Upper lobe of left lung (tissue), 4 donors: ENCODE measurements at regions not wholly inside any gene's neighbourhood (a gene's known extent, or its start where the extent isn't known, plus 50 kb on each side); places are given as distances from the start of the nearest gene placed in this dataset.

Experiments
- POLR2AphosphoS5 ChIP-seq, 2 donors: sonication (generic); formaldehyde crosslinking; IDR thresholded peaks; one replicate each; pipeline ENCODE4 v1.5.1; 2017; ENCODE audit warnings: antibody characterized with exemption in 2 of 2
- TF ChIP-seq, protein P1 (sequence below), 6 experiments: fragments of 450-650 bp in 4 of 6; fragments of 200-600 bp in 2 of 6; sonication (generic) in 2 of 6; IDR thresholded peaks; one replicate each; pipeline ENCODE4 v1.5.1; 2016 to 2019; ENCODE audit warnings: antibody characterized with exemption in 6 of 6

DNA sequence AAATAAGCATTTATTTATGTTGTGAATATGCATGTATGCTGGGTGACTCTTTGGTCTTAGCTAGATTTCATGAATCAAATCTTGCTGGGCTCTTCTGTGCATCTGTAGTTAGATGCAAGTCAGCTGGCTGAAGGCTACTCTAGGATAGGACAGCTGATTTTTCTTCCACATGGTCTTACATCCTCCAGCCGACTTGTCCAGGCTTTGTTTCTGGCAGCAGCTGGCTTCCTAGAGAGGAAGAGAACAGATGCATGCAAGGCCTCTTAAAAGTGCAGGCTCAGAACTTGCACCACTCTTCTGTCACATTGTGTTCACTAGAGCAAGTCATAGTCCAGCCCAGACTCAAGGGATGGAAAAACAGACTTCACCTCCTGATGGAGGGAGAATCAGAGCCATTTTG lies 435.4 kb upstream of the STXBP6 start:
- no peak for TF ChIP-seq POLR2AphosphoS5 (IDR thresholded peaks at IDR 0.05)
- TF ChIP-seq, protein P1, sequence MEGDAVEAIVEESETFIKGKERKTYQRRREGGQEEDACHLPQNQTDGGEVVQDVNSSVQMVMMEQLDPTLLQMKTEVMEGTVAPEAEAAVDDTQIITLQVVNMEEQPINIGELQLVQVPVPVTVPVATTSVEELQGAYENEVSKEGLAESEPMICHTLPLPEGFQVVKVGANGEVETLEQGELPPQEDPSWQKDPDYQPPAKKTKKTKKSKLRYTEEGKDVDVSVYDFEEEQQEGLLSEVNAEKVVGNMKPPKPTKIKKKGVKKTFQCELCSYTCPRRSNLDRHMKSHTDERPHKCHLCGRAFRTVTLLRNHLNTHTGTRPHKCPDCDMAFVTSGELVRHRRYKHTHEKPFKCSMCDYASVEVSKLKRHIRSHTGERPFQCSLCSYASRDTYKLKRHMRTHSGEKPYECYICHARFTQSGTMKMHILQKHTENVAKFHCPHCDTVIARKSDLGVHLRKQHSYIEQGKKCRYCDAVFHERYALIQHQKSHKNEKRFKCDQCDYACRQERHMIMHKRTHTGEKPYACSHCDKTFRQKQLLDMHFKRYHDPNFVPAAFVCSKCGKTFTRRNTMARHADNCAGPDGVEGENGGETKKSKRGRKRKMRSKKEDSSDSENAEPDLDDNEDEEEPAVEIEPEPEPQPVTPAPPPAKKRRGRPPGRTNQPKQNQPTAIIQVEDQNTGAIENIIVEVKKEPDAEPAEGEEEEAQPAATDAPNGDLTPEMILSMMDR (IDR thresholded peaks at IDR 0.05): no peak
